GM21723 (cell line): ENCODE measurements at regions not wholly inside any gene's neighbourhood (a gene's known extent, or its start where the extent isn't known, plus 50 kb on each side); places are given as distances from the start of the nearest gene placed in this dataset.

Experiments used
- ATAC-seq: cut with Tn5 transposase; IDR thresholded peaks from one replicate; pipeline ENCODE4 v1.9.1; 2021; ENCODE audit warnings: mild to moderate bottlenecking, moderate library complexity; ENCODE audit not compliant: unreplicated experiment

- ATAC-seq = no peak
These were observed 527.8 kb downstream of the AGTPBP1 start for GRCh38 chr9:85213650-85214607.

- no peak for ATAC-seq
These were observed 528.9 kb downstream of the AGTPBP1 start for GRCh38 chr9:85212887-85213286.

DNA sequence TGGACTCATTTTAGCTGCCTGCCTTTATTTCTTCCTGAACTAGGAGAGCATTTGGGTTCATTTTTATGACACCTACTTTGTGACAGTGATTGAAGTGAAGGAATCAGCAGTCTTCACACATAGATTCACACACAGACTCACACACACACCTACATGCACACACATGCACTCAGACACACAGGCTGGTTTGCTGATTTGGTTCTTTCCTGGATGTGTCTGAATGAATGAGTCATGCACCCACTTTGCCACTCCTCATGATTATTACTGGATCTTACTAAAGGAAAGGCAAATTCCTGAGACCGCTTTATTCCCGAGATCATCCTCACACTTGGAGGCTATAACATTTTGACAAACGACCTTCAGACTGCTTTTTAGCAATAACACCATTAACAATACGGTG, 529.5 kb downstream of the AGTPBP1 start:
- no peak for ATAC-seq

- ATAC-seq = no peak
These were observed 533.1 kb downstream of the AGTPBP1 start for GRCh38 chr9:85208666-85209065.

DNA sequence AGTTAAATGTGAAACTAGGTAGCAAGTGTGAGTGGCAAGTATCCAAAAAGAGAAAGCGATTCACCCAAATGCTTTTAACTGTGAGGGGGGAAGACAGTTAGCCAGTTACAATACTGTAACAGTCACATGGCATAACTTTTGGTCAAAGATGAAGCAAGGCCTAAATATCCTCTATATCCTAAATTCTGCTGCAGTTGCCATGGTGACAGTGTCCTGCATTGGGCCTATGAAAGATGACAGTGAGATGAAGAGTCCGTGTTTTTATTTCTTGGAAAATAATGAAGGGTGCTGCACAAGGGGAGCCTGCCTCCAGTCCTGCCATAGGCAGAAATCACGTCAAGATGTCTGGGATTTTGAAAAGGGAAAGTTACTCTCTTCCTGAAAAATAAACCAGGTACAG, 534.6 kb downstream of the NTRK2 start:
- ATAC-seq = no peak

DNA sequence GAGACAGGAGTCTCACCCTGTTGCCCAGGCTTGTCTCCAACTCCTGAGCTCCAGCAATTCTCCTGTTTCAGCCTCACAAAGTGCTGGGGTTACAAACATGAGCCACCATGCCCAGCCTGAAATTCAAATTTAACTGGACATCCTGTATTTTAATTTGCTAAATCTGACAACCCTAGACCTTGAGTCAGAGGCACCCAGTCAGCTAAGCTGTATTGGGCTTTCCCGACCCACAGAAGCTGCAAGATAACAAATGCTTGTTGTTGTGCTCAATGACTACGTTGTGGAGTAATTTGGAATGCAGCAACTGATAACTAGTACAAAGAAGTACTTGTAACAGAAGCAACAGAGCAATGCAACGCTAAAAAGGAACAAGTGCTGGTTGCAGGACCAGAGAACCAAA, 533.1 kb downstream of the NTRK2 start:
- ATAC-seq = no peak

DNA sequence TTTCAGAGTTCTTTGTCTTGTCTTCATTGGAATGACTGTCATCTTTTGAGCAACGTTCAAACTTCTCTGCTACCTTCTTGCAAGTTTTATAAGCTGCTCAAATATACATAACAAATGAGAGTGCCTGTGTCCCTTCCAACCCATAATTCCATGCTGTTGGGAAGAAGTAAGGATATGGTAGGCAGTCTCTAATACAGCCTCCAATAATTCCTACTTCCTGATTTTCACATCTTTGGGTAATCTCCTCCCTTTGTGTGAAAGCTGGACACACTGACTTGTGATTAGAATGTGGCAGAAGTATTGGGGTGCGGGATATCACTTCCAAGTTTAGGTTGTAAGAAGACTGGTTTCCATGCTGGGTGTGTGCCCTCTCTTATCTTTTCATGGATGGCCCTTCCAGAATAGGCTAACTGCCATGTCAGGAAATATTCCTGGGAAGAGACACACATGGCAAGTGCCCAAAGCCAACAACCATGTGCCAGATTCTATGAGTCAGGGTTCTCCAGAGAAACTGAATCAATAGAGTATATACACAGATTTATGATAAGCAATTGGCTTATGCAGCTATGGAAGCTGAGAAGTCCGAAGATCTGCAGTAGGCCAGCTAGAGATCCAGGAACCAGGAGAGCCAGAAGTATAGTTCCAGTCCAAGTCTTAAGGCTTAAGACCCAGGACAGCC, 531.3 kb downstream of the NTRK2 start:
- no peak for ATAC-seq

GRCh38 chr9:85199866-85200495, 530.5 kb downstream of the NTRK2 start:
- ATAC-seq = no peak

GRCh38 chr9:85192750-85193149, 523.2 kb downstream of the NTRK2 start:
- no peak for ATAC-seq

GRCh38 chr9:85186218-85186585, 516.7 kb downstream of the NTRK2 start:
- ATAC-seq = no peak

DNA sequence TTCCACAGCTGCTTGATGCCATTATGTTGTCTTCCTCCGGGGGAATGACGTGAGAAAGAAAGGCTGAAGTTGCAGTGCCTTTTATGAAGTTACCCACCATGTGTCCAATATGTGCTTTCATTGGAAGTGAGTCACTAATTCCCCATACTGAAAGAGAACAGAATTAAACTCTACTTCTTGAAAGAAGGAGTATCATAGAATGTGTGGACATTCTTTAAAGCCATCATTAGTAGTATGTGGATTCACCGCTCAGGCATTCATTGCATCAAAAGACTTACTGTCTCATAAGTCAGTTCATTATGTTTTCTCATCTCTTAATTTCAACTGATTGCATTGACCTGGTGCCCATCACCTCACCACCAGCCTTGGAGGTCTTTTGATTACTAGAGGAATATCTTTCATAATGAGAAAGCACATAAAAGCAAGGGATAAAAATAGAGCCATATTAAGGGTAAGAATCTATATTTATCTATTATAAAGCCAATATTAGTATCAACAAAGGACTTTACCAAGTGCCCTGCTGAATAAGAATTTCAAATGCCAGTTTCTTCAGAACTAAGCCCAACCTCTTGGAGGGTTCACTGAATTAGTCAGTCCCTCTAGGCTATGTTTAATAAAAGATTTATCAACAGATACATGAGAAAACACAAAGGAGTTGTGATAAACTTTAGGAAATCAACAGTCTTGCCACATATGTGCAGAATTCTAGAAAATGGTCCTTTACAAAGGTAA, 516.1 kb downstream of the NTRK2 start:
- no peak for ATAC-seq

GRCh38 chr9:85182383-85182782, 512.9 kb downstream of the NTRK2 start:
- ATAC-seq = no peak

DNA sequence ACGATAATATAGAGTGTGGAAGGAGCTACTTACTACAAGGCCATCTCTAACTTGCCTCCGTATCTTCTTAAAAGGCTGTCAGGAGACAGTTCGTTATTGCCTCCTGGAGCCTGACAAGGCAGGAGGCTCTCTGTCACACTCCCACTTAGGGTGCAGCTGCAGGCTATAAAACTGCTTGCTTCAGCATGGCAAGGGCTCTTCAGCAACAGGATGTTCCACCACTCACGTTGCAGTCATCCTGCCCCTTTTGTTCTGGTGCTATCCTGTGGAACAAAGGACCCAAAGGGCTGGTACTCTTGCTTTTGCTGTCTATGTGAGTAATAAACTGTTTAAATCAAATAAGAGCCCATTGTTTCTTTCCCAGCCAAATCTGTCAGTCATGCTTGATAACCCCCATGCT, 508.9 kb downstream of the NTRK2 start:
- ATAC-seq = no peak

DNA sequence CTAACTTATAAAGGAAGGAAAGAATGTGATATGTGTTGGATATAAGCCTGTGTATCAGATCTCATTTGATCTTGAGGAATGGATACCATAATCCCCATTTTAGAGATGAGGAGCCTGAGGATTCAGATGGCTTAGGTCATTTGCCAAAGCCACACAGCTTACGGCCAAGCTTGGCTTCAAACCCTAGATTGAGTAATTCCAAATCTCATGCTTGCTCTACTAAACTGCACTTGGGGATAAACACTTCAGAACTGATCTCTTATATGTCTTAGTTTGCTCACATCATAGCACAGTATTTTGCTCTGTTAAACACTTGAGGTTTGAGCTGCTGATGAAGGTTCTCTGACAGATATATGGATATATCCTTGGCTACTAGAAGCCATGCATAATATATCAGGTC, 504.4 kb downstream of the NTRK2 start:
- no peak for ATAC-seq

DNA sequence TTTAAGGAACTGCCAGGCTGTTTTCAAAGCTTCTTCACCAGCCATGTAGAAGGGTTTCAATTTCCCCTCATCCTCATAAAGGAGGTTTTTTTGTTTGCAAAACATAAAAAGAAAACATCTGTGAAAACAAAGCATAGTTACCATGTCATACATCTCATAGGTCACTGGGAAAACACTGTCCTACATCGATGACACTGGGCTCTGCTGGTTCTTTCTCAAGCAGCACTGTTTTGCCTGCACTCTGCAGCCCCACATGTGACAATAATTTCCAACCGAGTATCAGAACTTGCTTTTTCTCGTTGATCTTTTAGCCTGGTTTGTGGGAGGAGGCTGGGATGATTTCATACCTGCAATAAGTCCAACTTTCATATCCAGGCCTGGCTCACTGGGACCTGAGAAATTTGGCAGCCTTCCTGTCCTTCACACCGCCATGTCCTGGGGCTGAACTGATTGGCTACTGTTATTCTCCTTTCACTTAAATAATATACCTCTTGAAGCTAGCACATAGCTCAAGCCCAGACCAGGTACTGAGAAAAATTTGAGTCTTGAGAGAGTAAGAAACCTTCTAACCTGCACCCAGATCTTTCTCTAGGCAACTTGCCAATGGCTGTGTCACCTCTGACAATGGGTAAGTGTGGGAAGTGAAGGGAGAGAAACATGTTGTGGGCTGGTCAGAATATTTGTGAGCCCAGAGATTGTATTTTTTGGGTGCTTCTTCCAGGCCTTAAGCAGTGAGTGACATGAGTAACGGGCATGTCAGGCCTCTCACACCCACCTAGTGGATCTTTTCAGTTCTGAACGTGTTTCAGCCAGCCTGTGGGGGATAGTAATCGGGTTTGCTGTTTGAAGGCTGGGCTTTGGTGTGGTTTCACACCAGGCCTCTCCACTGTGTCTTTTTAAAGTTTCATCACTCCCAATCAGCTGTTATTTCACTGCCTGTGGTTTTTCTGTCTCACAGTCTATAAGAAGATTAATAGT, 502.8 kb downstream of the NTRK2 start:
- ATAC-seq = no peak

- ATAC-seq = no peak
These were observed 501.6 kb downstream of the NTRK2 start for GRCh38 chr9:85171163-85171562.

GRCh38 chr9:85168412-85168811, 498.9 kb downstream of the NTRK2 start:
- no peak for ATAC-seq

DNA sequence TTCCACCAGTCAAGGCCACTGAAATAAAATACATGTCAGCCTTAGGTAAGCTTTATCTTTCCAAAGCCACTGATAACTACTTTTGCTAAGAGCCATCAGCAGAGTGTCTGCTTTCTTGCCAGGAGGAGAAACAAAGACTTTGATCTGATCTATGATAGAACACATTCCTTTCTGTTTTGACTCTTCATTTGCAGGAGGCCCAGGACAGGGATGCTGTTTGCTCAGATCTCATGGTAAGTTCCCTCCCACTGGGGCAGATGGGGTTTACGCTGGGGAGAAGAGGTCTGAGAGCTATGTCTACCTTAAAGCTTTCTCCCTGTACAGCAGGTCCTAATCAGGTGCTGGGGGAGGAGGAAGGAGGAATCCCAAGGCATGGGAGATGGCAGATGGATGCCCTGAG, 497.6 kb downstream of the NTRK2 start:
- ATAC-seq = no peak

DNA sequence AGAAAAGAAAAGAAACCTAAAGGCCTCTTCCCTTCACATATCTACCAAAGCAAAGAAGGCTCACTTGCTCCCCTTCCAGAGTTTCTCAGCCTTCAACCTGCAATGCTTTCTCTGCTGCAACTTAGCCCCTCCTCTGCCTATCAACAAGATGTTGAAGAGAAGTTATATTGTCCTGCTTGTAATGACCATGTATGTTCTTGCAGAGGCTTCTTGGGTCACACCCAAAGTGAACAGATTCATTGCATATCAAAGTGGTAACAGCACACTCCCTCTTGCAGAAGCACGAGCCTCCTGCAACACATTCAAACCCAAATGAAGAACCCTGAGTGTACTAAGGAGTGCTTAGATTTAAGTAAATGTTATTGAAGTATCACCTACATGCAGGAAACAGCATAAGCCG, 494.3 kb downstream of the NTRK2 start:
- no peak for ATAC-seq

GRCh38 chr9:85163415-85163814, 493.9 kb downstream of the NTRK2 start:
- ATAC-seq = no peak
